Endothelial cell (in vitro differentiated cells): ENCODE measurements at regions not wholly inside any gene's neighbourhood (a gene's known extent, or its start where the extent isn't known, plus 50 kb on each side); places are given as distances from the start of the nearest gene placed in this dataset.

ENCODE experiments used
- DNase-seq: peaks from one replicate; pipeline ENCODE4 v3.0.0; 2021; ENCODE audit warnings: low spot score
- H3K27ac Mint-ChIP-seq: one replicate; pipeline ENCODE4 v1.8.0; 2021; ENCODE audit warnings: mixed read lengths, inconsistent platforms; ENCODE audit not compliant: unreplicated experiment
- H3K27me3 Mint-ChIP-seq: one replicate; pipeline ENCODE4 v1.8.0; 2021; ENCODE audit warnings: mild to moderate bottlenecking, moderate library complexity, mixed read lengths, inconsistent platforms; ENCODE audit not compliant: unreplicated experiment
- H3K36me3 Mint-ChIP-seq: one replicate; pipeline ENCODE4 v1.8.0; 2021; ENCODE audit warnings: mild to moderate bottlenecking, low read depth, mixed read lengths, inconsistent platforms; ENCODE audit not compliant: unreplicated experiment
- H3K4me1 Mint-ChIP-seq: one replicate; pipeline ENCODE4 v1.8.0; 2021; ENCODE audit warnings: mild to moderate bottlenecking, mixed read lengths, inconsistent platforms; ENCODE audit not compliant: unreplicated experiment
- H3K4me3 Mint-ChIP-seq: one replicate; pipeline ENCODE4 v1.8.0; 2021; ENCODE audit warnings: mild to moderate bottlenecking, mixed read lengths, inconsistent platforms; ENCODE audit not compliant: unreplicated experiment
- H3K9me3 Mint-ChIP-seq: one replicate; pipeline ENCODE4 v1.8.0; 2021; ENCODE audit warnings: mixed read lengths, inconsistent platforms; ENCODE audit not compliant: unreplicated experiment
- TF ChIP-seq, protein P1 (sequence below): fragments of 200-600 bp; sonication (generic); IDR thresholded peaks from one replicate; pipeline ENCODE4 v1.5.0; 2021; ENCODE audit warnings: antibody characterized with exemption; ENCODE audit not compliant: unreplicated experiment

DNA sequence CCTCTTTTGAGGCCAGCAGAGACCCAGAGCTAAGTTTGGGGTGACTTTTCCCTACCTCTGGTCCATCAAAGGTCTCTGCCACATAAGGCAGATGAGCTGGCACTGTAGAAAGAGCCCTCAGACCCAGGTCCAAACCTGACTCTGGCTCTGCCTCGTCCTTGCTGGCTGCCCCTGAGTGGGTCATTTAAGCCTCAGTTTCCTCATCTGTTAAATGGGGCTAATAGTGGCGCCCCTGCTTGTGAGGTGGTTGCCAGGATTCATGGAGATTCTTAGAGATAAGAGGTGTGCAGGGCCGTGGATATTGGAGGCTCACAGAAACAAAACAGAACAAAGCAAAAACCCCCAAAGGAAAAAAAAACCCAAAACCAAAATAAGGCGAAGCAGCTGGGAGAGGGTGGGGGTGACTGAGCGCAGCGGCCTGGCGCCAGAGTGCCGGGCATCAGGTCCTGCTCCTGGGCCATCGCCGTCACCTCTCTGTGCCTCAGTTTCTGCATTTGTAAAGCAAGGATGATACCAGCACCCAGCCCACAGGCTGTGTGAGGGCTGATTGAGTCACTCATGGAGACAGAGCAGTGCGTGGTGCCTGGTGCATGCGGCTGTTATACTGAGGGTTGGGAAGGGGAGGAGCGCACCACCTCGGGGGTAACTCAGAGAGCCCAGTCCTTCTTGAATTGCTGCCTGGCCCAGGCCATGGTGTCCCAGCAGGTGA lies 133.8 kb upstream of the PTPN1 start:
- H3K27me3 Mint-ChIP-seq: peaks cover 8% of the 10 kb centered on the region
- TF ChIP-seq, protein P1, sequence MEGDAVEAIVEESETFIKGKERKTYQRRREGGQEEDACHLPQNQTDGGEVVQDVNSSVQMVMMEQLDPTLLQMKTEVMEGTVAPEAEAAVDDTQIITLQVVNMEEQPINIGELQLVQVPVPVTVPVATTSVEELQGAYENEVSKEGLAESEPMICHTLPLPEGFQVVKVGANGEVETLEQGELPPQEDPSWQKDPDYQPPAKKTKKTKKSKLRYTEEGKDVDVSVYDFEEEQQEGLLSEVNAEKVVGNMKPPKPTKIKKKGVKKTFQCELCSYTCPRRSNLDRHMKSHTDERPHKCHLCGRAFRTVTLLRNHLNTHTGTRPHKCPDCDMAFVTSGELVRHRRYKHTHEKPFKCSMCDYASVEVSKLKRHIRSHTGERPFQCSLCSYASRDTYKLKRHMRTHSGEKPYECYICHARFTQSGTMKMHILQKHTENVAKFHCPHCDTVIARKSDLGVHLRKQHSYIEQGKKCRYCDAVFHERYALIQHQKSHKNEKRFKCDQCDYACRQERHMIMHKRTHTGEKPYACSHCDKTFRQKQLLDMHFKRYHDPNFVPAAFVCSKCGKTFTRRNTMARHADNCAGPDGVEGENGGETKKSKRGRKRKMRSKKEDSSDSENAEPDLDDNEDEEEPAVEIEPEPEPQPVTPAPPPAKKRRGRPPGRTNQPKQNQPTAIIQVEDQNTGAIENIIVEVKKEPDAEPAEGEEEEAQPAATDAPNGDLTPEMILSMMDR: no peak
- H3K27ac Mint-ChIP-seq: no peak overlapping the region
- no peak for DNase-seq
- peaks cover 28% of the 10 kb centered on the region for H3K4me1 Mint-ChIP-seq
- no peak overlapping the region for H3K4me3 Mint-ChIP-seq
- H3K36me3 Mint-ChIP-seq: peaks cover 3% of the 10 kb centered on the region
- H3K9me3 Mint-ChIP-seq: no peaks in the 10 kb centered on the region

DNA sequence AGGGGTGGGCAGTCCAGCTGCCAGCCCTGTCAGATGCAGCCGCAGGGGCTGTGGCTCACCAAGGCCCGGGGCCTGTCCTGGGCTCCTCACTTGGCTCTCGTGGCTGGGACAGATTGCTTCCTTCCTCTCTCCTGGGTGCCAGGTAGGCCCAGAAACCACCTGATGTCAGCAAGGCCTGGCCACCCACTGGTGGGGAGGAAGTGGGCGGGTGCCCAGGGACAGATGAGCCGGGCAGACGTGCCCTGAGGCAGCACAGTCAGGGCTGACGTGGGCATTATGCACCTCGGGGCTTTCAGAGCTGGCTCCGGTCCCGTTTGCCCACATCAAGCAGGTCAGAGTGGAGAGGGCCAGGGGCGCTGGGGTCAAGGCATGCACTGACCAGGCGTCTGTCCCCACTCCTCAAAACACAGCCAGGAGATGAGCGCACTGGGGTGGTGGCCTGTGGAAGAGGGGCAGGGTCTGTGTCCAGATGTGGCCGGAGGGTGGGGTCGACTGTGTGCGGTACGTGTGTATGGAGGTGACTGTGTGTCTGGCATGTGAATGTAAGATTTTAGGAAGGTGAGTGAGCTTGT lies 133.2 kb upstream of the PTPN1 start:
- H3K27ac Mint-ChIP-seq: no peak overlapping the region
- TF ChIP-seq, protein P1: no peak
- peaks cover 34% of the 10 kb centered on the region for H3K4me1 Mint-ChIP-seq
- H3K9me3 Mint-ChIP-seq: no peaks in the 10 kb centered on the region
- H3K27me3 Mint-ChIP-seq: peaks cover 9% of the 10 kb centered on the region
- no peak for DNase-seq
- H3K36me3 Mint-ChIP-seq: peaks cover 4% of the 10 kb centered on the region
- H3K4me3 Mint-ChIP-seq: no peak overlapping the region

DNA sequence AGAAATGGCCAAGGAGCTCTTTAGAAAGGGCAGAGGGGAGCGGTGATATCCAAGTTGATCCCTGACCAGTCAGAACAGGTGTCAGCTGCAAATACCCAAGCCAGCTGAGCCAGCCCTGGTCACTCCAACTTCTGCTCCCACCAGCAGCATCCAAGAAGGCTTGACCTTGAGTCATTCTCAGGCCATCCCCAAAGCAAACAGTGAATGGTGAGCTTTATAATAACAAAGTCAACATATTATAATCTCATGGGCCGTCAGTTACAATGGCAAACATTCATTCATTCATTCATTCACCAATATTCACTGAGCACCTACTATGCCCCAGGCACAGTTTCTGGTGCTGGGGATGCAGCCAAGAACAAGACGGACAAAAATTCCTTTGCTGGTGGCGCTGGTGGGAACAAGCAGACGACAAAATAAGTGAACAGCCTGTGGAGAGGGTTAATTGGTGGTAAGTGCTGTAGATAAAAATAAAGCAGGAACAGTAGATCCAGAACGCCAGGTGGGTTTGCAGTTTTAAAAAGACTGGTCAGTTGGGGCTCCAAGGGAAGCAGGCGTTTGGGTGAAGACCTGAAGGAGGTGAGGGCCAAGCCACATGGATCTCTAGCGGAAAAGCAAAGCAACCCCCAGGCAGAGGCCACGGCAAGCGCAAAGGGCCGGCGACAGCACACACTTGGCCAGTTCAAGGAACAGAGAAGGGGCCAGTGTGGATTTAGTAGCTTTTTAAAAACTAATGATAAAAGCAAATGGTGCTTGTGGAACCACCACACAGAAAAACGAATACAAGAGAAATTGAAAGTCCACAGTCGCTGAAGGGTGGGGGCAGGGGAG lies 131.8 kb upstream of the PTPN1 start:
- no peak for DNase-seq
- Mint-ChIP-seq H3K36me3 (peaks cover 4% of the 10 kb centered on the region), H3K27me3 (peaks cover 9% of the 10 kb centered on the region), H3K9me3 (no peaks in the 10 kb centered on the region), H3K27ac (peak overlapping the region; percentile 6), H3K4me3 (no peak overlapping the region), H3K4me1 (peaks cover 41% of the 10 kb centered on the region)
- TF ChIP-seq, protein P1: no peak

DNA sequence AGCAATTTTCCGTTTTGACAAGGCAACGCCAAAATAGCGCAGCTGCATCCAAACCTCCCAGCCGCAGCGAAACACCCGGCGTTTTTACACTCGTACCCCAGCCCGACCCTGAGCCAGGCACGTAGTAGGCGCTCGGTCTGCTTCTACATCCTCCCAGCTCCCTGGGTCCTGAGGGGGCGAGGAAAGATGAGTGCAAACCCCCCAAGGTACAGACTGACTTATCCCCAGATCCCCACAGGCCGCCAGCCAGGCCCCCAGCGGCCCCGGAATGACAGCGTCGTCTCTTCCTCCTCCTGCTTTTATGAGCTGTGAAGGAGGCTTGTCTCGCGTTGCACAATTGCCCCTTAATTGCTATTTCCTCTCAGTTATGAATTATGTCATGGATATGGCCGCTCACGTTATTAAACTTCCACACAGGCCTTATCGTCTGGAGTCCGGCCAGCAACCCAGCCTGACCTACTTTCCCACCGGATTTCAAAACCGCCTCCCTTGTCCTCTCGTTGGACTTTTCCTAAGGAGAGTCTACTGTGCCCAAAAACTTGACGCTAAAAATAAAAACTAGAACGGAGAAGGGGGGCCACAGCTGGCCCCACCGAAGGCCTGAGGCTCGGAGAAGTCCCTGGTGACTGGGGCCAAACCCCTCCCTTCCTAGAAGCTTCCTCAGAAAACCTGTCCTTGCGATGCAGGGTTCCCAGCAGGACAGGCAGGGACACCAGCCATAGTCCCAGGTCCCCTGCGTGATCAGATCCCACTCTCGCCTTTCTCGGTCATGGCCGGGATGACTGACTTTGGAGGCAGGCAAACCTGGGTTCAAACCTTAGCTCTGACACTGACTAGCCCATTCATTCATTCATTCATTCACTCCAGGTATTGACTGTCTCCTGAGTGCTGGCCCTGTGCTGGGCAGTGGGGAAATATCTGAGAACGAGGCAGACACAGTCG lies 130.9 kb upstream of the PTPN1 start:
- Mint-ChIP-seq H3K4me1 (peaks cover 40% of the 10 kb centered on the region), H3K9me3 (no peaks in the 10 kb centered on the region), H3K27ac (no peak overlapping the region), H3K27me3 (peaks cover 5% of the 10 kb centered on the region), H3K36me3 (peaks cover 4% of the 10 kb centered on the region), H3K4me3 (no peak overlapping the region)
- TF ChIP-seq, protein P1: no peak
- no peak for DNase-seq
